ENCODE measurements at regions not wholly inside any gene's neighbourhood (a gene's known extent, or its start where the extent isn't known, plus 50 kb on each side); places are given as distances from the start of the nearest gene placed in this dataset.

GRCh38 chr19:29292562-29292961, 79.6 kb upstream of the UQCRFS1 start:
- TF ChIP-seq CTCF (IDR thresholded peaks at IDR 0.05) (no peak), POLR2AphosphoS5 (IDR thresholded peaks at IDR 0.05) (no peak), POLR2A (IDR thresholded peaks at IDR 0.05) (no peak), EP300 (IDR thresholded peaks at IDR 0.05) (no peak)
